ENCODE measurements at regions not wholly inside any gene's neighbourhood (a gene's known extent, or its start where the extent isn't known, plus 50 kb on each side); places are given as distances from the start of the nearest gene placed in this dataset.
"Not testable (repeated sequence)": the region's sequence is repeated elsewhere in the genome, so short reads cannot be mapped to it uniquely, and the experiment has no call there.

- not testable (repeated sequence) for DNase-seq
Observed at GRCh38 chr4:69013933-69014332, 62.3 kb upstream of the UGT2A3 start.

- DNase-seq, result not testable (repeated sequence)
Observed at GRCh38 chr4:69017986-69018385, 66.4 kb upstream of the UGT2A3 start.

GRCh38 chr4:69019538-69020461, 68.2 kb upstream of the UGT2A3 start:
- DNase-seq, result not testable (repeated sequence)

GRCh38 chr4:69020462-69020807, 68.8 kb upstream of the UGT2A3 start:
- DNase-seq, result not testable (repeated sequence)

GRCh38 chr4:69025191-69025998, 70.9 kb upstream of the UGT2B7 start:
- peak; percentile 2 for DNase-seq

- no peak for DNase-seq
Observed at GRCh38 chr4:69025999-69026387, 70.3 kb upstream of the UGT2B7 start.

GRCh38 chr4:69026974-69027373, 69.3 kb upstream of the UGT2B7 start:
- no peak for DNase-seq

GRCh38 chr4:69030326-69030725, 65.9 kb upstream of the UGT2B7 start:
- DNase-seq, result no peak

GRCh38 chr4:69032847-69033638, 63.2 kb upstream of the UGT2B7 start:
- no peak for DNase-seq

GRCh38 chr4:69034315-69034740, 61.9 kb upstream of the UGT2B7 start:
- DNase-seq, result not testable (repeated sequence)

GRCh38 chr4:69038582-69038981, 57.7 kb upstream of the UGT2B7 start:
- no peak for DNase-seq

GRCh38 chr4:69039071-69039470, 57.2 kb upstream of the UGT2B7 start:
- DNase-seq, result no peak

- DNase-seq, result no peak
Observed at GRCh38 chr4:69044247-69044646, 52.0 kb upstream of the UGT2B7 start.
